ENCODE measurements at regions not wholly inside any gene's neighbourhood (a gene's known extent, or its start where the extent isn't known, plus 50 kb on each side); places are given as distances from the start of the nearest gene placed in this dataset.

DNA sequence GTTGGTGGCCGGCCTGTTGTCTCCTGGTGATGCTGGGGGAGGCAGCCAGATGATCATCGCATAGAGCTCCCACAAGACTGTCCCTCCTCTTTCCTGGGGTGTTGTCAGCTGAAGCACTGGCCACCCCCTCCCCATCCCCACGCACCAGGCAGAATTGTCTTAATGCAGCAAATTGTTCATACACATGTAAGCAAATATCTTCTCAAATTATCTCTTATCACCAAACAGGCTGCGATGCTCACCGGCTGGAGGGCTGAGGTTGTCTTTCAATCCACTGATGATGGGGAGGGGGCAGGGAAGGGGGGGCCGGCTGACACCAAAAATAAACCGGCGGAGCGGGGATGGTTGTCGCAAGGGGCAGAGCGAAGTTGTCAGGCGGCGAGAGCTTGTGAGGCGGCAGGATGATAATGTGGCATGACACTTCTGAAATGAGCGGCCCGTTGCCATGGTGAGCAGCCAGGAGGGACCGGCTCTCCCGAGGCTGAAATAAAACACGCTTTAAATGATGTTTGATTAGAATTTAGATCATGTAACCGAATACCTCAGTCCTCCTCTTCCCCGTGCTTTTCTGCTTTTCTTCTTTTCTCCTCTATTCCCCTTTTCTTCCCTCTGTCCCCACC, 59.8 kb downstream of the MRM1 start:
- no peak for DNase-seq (ENCODE audit: low spot score)

- DNase-seq (ENCODE audit: low spot score) = no peak
Measured at GRCh38 chr17:36661688-36662087, 60.3 kb downstream of the MRM1 start.

- DNase-seq (ENCODE audit: low spot score) = no peak
Measured at GRCh38 chr17:36665417-36665816, 64.0 kb downstream of the MRM1 start.

DNA sequence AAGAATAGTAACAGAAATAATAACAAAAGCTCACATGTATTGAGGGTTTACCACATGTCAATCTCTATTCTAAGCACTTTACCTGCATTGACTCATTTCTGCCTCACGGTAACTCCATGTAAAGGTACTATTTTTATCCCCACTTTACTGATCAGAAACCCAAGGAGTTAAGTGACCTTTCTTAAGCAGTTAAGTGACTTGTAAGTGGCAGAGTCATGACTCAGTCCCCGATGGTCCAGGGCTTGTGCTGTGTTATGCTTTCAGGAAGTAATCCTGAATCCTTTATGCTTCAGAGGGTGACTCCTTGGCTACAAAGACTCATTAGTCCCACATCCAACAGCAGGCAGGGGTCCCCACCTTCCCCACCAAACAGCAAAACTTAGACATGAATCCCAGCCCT, 66.5 kb downstream of the MRM1 start:
- no peak for DNase-seq (ENCODE audit: low spot score)

DNA sequence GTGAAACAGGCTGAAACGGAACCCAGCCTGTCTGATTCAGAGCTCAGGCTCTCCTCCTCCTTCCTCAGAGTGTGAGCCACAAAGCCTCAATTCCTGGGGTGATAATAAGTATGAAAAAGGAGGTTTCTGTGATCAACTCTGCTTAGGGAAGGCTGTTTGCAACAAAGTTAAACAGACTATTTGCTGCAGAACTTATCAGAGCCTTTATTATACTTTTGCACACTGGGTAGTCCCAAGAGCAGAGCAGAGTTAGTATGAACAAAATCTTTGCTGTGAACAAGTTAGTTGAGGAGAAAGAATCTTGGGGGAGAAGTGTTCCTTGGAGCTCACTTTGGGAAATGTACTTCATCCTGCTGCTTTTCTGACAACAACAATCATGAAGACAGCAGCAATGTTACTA, 67.4 kb downstream of the MRM1 start:
- DNase-seq (ENCODE audit: low spot score) = no peak

GRCh38 chr17:36671144-36671543, 69.8 kb downstream of the MRM1 start:
- no peak for DNase-seq (ENCODE audit: low spot score)

- DNase-seq (ENCODE audit: low spot score) = no peak
Measured at GRCh38 chr17:36672403-36672918, 71.1 kb downstream of the MRM1 start.

DNA sequence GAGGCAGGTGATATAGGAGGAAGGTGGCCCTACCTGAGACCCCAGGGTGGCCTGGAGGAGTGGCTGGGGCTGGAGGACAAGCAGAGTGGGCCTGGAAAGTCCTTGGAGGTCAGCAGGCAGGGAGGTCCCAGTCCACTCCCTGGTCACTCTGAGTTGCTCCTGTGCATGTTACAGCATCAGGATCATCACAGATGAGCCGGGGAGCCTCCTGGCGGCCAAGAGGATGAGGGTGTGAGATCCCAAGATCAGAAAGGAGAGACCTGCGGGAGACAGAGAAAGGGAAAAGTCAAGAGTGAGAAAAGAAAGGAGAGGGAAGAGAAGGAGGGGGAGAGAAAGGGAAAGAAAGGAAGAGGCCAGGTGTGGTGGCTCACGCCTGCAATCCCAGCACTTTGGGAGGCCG, 71.7 kb downstream of the MRM1 start:
- no peak for DNase-seq (ENCODE audit: low spot score)

DNA sequence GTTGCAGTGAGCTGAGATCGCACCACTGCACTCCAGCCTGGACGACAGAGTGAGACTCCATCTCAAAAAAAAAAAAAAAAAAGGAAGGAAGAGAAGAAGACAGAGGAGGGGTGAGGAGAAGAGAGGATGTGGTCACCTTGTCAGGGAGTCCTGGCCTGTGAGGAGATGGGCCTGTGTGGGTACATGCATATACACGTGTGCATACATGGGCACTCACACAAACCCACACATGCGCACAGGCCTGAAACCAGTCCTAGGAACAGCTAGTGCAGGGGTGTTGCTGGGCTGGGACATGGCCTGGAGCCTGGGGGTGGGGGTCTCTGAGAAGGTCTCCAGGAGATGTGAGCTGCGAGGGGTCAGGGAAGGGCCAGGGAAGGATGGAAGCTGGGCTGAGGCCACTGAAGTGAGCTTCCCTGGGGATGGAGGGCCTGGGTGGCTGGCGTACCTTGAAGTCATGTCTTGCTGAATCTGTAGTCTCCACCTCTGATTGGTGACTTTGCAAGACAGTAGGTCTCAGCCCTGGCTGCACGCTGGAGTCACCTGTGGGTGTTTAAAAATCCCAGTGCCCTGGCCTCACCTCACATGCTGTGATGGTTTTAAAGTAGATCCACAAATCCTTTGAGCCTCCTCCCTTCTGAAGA, 72.4 kb downstream of the MRM1 start:
- DNase-seq (ENCODE audit: low spot score) = no peak

GRCh38 chr17:36674278-36674650, 72.9 kb downstream of the MRM1 start:
- DNase-seq (ENCODE audit: low spot score) = no peak

DNA sequence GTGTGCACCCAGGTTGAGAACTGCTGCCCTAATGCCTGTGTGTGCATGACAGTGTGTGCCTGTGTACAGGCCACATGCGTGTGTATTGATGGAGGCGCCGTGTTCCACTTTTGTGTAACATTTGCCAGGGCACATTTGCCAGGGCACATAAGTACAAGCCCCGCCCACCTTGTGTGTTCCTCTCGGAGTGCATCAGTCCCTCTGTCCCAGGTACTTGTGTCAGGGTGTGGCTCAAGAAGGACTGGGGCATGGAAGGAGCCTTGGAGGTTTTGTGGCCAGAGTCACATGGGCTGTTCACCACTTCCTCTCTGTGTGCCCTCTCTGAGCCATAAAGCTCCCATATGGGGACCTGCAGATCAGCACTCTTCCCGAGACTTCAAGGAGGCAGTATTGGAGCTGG, 73.9 kb downstream of the MRM1 start:
- no peak for DNase-seq (ENCODE audit: low spot score)

GRCh38 chr17:36675786-36676185, 74.4 kb downstream of the MRM1 start:
- no peak for DNase-seq (ENCODE audit: low spot score)

DNA sequence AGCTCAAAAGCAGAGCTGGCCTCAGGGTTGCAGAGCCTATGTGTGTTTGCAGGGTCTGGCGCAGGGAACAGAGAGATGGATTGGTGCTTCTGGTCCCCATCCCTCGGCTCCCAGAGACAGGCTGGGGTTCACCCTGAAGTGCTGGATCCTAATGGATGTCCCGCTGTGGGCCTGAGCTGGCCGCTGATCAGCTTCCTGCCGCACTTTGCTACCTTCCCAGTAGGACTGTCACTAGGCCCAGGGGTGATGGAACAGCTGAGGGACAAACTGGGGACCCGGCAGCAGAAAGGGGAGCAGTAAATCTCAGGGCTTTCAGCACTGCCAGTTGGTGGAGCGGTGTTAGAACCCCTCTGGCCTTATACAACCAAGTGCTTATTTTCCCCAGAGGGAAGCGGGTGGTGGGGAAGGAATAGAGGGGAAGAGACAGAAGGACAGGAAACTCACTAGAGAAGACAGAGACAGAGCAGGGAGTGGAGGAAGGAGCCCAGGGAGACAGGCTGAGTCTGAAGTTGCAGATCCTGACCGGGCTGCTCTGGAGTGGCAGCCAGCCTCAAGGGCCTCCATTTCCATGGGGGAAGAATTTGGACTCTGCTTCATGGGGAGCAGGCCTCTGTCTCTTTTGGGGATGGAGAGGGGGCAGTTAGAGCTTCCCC, 78.6 kb downstream of the MRM1 start:
- no peak for DNase-seq (ENCODE audit: low spot score)

GRCh38 chr17:36680701-36681202, 79.4 kb downstream of the MRM1 start:
- no peak for DNase-seq (ENCODE audit: low spot score)

DNA sequence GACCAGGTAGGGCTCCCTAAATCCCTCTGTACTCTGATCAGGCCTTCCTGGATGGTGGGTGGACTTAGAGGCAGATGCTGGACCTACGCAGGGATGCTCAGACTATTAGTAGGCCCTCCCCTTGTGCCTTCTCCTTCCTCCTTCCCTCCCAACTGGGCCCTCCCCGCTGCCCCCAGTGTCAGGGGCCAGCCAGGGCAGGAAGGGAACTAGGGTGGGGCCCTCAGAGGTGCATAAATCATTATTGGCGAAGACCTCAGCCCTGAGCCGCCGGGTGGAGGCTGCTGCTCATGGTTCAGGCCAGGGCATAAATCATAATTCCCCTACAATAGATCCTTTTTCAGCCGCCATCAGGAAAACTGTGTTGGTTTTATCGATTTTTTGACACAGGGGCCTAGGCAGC, 81.4 kb downstream of the MRM1 start:
- no peak for DNase-seq (ENCODE audit: low spot score)

- DNase-seq (ENCODE audit: low spot score) = no peak
Measured at GRCh38 chr17:36683387-36683786, 82.0 kb downstream of the MRM1 start.

- DNase-seq (ENCODE audit: low spot score) = no peak
Measured at GRCh38 chr17:36684134-36684533, 82.8 kb downstream of the MRM1 start.

DNA sequence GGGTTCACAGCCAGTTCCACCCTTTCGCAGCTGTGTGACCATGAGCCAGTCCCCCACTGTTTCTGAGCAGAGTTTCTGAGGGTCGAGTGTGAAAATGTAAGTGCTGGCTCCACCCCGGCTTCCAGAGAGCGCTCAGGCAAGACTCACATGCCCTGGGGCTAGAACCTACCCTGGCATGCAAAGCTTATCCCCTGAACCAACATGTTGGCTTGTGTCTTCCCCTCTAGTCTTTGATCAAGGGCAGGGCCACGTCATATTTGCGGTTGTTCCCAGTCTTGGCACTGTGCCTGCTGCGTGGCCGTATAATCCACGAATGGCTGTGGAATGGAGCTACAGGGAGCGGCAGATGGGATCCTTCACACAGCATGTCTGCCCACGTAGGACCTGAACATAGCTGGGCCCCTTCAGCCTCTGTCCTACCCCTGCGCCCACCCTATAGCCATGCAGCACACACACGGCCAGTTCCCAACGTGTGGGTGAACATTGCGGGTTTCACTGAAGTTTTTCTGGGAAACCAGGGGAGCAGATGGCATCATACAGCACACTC, 84.8 kb downstream of the MRM1 start:
- DNase-seq (ENCODE audit: low spot score) = no peak

- DNase-seq (ENCODE audit: low spot score) = no peak
Measured at GRCh38 chr17:36687736-36688135, 86.4 kb downstream of the MRM1 start.

DNA sequence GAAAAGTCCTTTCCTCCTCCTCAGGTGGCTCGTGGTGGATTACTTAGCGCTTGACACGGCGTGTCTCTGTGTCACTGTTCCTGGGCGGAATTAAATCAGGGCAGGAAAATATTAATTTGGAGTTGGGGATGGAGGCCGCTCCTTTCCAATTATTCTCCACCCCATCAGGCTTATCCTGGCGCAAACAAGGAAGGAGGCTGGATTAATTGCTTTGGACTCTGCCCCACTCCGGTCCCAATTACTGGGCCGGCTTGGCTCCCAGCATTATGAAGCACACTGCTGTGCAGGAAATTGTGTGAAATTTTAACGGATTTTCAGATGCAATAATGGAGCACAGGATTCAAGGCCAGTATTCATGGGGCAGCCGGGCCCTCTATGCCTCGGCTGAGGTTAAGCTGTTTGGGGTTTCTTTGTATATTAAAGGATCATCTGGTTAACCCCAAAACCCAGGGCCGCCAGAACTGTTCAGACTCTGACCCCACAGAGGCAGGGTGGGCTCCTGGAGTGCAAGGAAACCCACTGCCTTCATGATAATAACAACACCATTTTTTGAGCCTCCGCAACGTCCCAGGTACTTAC, 87.8 kb downstream of the MRM1 start:
- no peak for DNase-seq (ENCODE audit: low spot score)

DNA sequence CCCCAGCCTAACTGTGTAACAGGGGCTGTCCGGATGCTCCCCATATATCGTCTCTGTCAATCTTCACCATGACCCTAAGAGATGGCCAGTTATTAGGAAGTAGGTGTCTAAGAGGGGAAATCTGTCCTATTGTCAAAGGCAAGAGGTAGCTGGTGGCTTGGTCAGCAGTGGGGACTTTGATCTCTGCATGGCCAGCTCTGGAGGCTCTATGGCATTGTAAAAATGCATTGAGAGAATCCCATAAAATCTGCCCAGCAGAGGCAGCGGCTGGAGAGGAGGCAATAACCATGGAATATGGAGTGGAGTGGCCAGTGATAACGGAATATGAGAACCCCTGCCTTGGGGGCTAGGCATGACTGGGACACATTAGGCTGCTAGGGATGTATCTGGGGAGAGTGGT, 88.8 kb downstream of the MRM1 start:
- DNase-seq (ENCODE audit: low spot score) = no peak

GRCh38 chr17:36691606-36692005, 90.2 kb downstream of the MRM1 start:
- DNase-seq (ENCODE audit: low spot score) = no peak

DNA sequence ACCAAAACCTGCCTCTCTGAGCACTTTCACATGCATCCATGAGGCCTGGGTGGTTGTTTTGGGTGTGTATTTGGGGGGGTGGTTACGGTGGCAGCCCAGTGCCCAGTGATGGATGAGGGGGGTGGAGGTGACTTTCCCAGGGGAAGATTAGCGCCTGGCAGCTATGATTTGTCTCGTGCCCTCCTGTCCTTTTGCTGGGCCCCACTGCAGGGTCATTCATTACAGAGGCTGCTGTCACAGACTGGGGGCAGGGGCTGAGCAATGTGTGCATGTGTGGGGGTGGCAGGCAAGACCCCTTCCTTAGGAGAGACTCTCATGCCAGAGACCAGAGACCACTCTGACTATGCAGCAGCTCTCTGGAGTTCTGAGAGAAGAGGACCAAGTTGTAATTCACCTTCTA, 93.7 kb downstream of the MRM1 start:
- no peak for DNase-seq (ENCODE audit: low spot score)

Measured in putamen (tissue), 1 donor.